IPS-15b (cell line): ENCODE measurements at regions not wholly inside any gene's neighbourhood (a gene's known extent, or its start where the extent isn't known, plus 50 kb on each side); places are given as distances from the start of the nearest gene placed in this dataset.

Source experiments
- H3K27me3 ChIP-seq: one replicate; pipeline ENCODE4 v1.6.1; 2013; ENCODE audit warnings: low read length; ENCODE audit not compliant: control insufficient read depth, insufficient read depth
- H3K36me3 ChIP-seq: one replicate; pipeline ENCODE4 v1.6.1; 2013; ENCODE audit warnings: low read length; ENCODE audit not compliant: control insufficient read depth, insufficient read depth
- H3K4me1 ChIP-seq: one replicate; pipeline ENCODE4 v1.6.1; 2013; ENCODE audit warnings: mild to moderate bottlenecking, low read length; ENCODE audit not compliant: control insufficient read depth, insufficient read depth
- H3K4me3 ChIP-seq: one replicate; pipeline ENCODE4 v1.5.1; 2013; ENCODE audit warnings: low read depth, low read length
- H3K9ac ChIP-seq: one replicate; pipeline ENCODE4 v1.6.1; 2013; ENCODE audit warnings: low read depth, mild to moderate bottlenecking, low read length
- H3K9me3 ChIP-seq: one replicate; pipeline ENCODE4 v1.6.1; 2013; ENCODE audit warnings: mild to moderate bottlenecking, low read length; ENCODE audit not compliant: control insufficient read depth, insufficient read depth

GRCh38 chrX:55167124-55167803, 52.9 kb upstream of the PAGE5 start:
- H3K27me3 ChIP-seq, result no peaks in the 10 kb centered on the region
- H3K4me3 ChIP-seq, result no peak overlapping the region
- H3K9ac ChIP-seq, result no peak overlapping the region
- no peaks in the 10 kb centered on the region for H3K4me1 ChIP-seq
- H3K36me3 ChIP-seq, result no peaks in the 10 kb centered on the region
- H3K9me3 ChIP-seq, result no peaks in the 10 kb centered on the region

- H3K9ac ChIP-seq, result no peak overlapping the region
- H3K4me1 ChIP-seq, result no peaks in the 10 kb centered on the region
- H3K9me3 ChIP-seq, result no peaks in the 10 kb centered on the region
- H3K27me3 ChIP-seq, result no peaks in the 10 kb centered on the region
- H3K36me3 ChIP-seq, result no peaks in the 10 kb centered on the region
- no peak overlapping the region for H3K4me3 ChIP-seq
Measured at GRCh38 chrX:55167901-55168300, 52.2 kb upstream of the PAGE5 start.

GRCh38 chrX:55169782-55170181, 50.4 kb upstream of the PAGE5 start:
- no peaks in the 10 kb centered on the region for H3K27me3 ChIP-seq
- H3K9ac ChIP-seq, result no peak overlapping the region
- H3K4me3 ChIP-seq, result no peak overlapping the region
- no peaks in the 10 kb centered on the region for H3K36me3 ChIP-seq
- H3K4me1 ChIP-seq, result no peaks in the 10 kb centered on the region
- peaks cover 4% of the 10 kb centered on the region for H3K9me3 ChIP-seq
